ENCODE measurements at regions not wholly inside any gene's neighbourhood (a gene's known extent, or its start where the extent isn't known, plus 50 kb on each side); places are given as distances from the start of the nearest gene placed in this dataset.

- no peak overlapping the region for H3K4me3 ChIP-seq
- no peak for TF ChIP-seq CTCF (IDR thresholded peaks at IDR 0.05)
- H3K27ac ChIP-seq: no peak overlapping the region
- no peak for DNase-seq (ENCODE audit: low spot score)
These were observed 90.5 kb upstream of the MEX3C start for GRCh38 chr18:51287818-51288508.

GRCh38 chr18:51288582-51288981 is 91.1 kb upstream of the MEX3C start:
- no peak for TF ChIP-seq CTCF (IDR thresholded peaks at IDR 0.05)
- no peak for DNase-seq (ENCODE audit: low spot score)
- Histone ChIP-seq H3K27ac (no peak overlapping the region), H3K4me3 (no peak overlapping the region)

- no peak for TF ChIP-seq CTCF (IDR thresholded peaks at IDR 0.05)
- no peak for DNase-seq (ENCODE audit: low spot score)
- no peak overlapping the region for H3K4me3 ChIP-seq
- no peak overlapping the region for H3K27ac ChIP-seq
These were observed 93.4 kb upstream of the MEX3C start for GRCh38 chr18:51290860-51291259.

- H3K4me3 ChIP-seq: no peak overlapping the region
- H3K27ac ChIP-seq: no peak overlapping the region
- TF ChIP-seq CTCF (IDR thresholded peaks at IDR 0.05): no peak
- DNase-seq (ENCODE audit: low spot score): no peak
These were observed 103.4 kb upstream of the MEX3C start for GRCh38 chr18:51300912-51301311.

- no peak overlapping the region for H3K4me3 ChIP-seq
- no peak for TF ChIP-seq CTCF (IDR thresholded peaks at IDR 0.05)
- no peak for DNase-seq (ENCODE audit: low spot score)
- no peak overlapping the region for H3K27ac ChIP-seq
These were observed 103.9 kb upstream of the MEX3C start for GRCh38 chr18:51301376-51301775.

- Histone ChIP-seq H3K27ac (no peak overlapping the region), H3K4me3 (no peak overlapping the region)
- DNase-seq (ENCODE audit: low spot score): no peak
- no peak for TF ChIP-seq CTCF (IDR thresholded peaks at IDR 0.05)
These were observed 119.2 kb upstream of the MEX3C start for GRCh38 chr18:51316677-51317076.

GRCh38 chr18:51321696-51322095 is 124.2 kb upstream of the MEX3C start:
- DNase-seq (ENCODE audit: low spot score): no peak
- TF ChIP-seq CTCF (IDR thresholded peaks at IDR 0.05): no peak
- Histone ChIP-seq H3K27ac (no peak overlapping the region), H3K4me3 (no peak overlapping the region)

All from coronary artery (tissue), 2 donors.